Left lung (tissue), 4 donors: ENCODE measurements at regions not wholly inside any gene's neighbourhood (a gene's known extent, or its start where the extent isn't known, plus 50 kb on each side); places are given as distances from the start of the nearest gene placed in this dataset.

Experiments used
- ATAC-seq: fragments of 200-7000 bp; cut with Tn5 transposase; one replicate; pipeline ENCODE4 v1.9.1; 2020; ENCODE audit warnings: moderate library complexity
- DNase-seq, 4 donors: peaks; one replicate each; pipeline ENCODE4 v3.0.0-alpha.2; 2013 to 2020
- H3K27ac ChIP-seq, 2 donors: fragments of 200-600 bp; sonication (generic) in 1 of 2; one replicate each; pipeline versions ENCODE4 v1.5.0 to v1.8.0; 2020 to 2021
- H3K27me3 ChIP-seq, 2 donors: fragments of 200-600 bp; sonication (generic) in 1 of 2; one replicate each; pipeline versions ENCODE4 v1.5.0 to v1.8.0; 2020 to 2021
- H3K36me3 ChIP-seq, 2 donors: fragments of 200-600 bp; sonication (generic) in 1 of 2; one replicate each; pipeline versions ENCODE4 v1.5.0 to v1.8.0; 2020 to 2021
- H3K4me1 ChIP-seq, 2 donors: fragments of 200-600 bp; one replicate each; pipeline ENCODE4 v1.8.0; 2021
- H3K4me3 ChIP-seq, 2 donors: fragments of 200-600 bp; sonication (generic) in 1 of 2; one replicate each; pipeline versions ENCODE4 v1.5.0 to v1.8.0; 2020 to 2021; ENCODE audit warnings: mild to moderate bottlenecking in 1 of 2
- H3K9me3 ChIP-seq, 2 donors: fragments of 200-600 bp; sonication (generic) in 1 of 2; one replicate each; pipeline versions ENCODE4 v1.5.0 to v1.8.0; 2020 to 2021
- intact Hi-C, 2 donors: fragments of 100-400 bp; cut with DNase I; formaldehyde crosslinking; loops; one replicate each; pipeline versions ENCODE4 v1.11.2 to v1.14.2; 2022
- TF ChIP-seq, protein P1 (sequence below), 2 donors: fragments of 200-600 bp; sonication (generic) in 1 of 2; IDR thresholded peaks; one replicate each; pipeline versions ENCODE4 v1.5.0 to v1.8.0; 2021; ENCODE audit warnings: antibody characterized with exemption in 2 of 2
- donor health status: DM: no; HTN: yes; CAD: no.
- donor health status: DM: no; HTN: no; CAD: no.

DNA sequence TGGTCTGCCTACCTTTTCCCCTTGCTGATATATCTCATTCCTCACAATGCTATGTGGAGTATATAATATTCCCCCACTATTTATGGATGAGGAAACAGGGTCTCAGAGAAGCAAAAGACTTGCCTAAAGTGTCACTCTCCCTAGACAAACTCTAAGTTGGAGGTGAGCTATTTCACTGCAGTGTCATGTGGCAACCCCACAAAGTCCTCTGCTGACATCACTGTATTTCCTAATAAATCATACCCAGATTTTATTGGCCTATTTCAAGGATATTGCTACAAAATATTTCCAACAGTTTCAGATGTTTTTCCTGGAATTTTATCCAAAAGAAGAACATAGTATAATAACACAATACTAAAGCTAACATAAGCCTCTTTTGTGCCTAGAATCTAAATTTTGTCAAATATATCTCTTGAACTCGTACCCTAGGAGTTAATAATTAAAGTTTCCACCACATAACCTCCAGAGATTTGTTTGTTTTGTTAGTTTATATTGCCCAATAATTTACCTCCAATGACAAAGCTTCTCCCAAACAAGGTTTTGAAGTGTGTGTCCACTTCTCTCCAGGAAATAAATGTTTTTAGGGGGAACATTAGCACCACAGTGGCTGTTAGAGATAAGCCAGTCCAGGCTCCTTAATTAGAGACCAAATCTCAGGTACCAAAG is 215.1 kb downstream of the ASCL1 start:
- H3K27me3 ChIP-seq = no peaks in the 10 kb centered on the region
- H3K4me3 ChIP-seq = no peak overlapping the region
- no peaks in the 10 kb centered on the region for H3K36me3 ChIP-seq
- intact Hi-C loops = no loop called here
- no peak for ATAC-seq
- no peak for DNase-seq
- no peak overlapping the region for H3K27ac ChIP-seq
- TF ChIP-seq, protein P1, sequence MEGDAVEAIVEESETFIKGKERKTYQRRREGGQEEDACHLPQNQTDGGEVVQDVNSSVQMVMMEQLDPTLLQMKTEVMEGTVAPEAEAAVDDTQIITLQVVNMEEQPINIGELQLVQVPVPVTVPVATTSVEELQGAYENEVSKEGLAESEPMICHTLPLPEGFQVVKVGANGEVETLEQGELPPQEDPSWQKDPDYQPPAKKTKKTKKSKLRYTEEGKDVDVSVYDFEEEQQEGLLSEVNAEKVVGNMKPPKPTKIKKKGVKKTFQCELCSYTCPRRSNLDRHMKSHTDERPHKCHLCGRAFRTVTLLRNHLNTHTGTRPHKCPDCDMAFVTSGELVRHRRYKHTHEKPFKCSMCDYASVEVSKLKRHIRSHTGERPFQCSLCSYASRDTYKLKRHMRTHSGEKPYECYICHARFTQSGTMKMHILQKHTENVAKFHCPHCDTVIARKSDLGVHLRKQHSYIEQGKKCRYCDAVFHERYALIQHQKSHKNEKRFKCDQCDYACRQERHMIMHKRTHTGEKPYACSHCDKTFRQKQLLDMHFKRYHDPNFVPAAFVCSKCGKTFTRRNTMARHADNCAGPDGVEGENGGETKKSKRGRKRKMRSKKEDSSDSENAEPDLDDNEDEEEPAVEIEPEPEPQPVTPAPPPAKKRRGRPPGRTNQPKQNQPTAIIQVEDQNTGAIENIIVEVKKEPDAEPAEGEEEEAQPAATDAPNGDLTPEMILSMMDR (IDR thresholded peaks at IDR 0.05) = no peak
- H3K9me3 ChIP-seq = no peaks in the 10 kb centered on the region
- no peaks in the 10 kb centered on the region for H3K4me1 ChIP-seq

DNA sequence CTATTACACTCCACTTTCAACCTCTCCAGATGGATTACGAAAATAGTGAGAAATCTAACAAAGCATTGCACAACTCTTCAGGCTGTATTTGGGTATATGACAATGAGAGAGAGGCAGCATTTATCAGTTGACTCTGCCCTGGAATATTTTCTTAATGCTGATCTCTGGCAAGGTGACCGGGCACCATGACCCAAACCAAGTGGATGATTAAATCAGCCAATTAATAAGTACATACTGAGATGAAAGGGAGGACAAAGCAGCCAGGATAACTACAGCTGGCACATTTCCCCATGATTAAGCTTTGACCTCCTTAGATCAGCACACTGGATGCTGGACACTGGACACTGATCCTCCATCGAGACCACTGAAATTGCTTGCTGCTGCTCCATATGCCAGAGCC is 218.2 kb downstream of the ASCL1 start:
- no peaks in the 10 kb centered on the region for H3K4me1 ChIP-seq
- no peaks in the 10 kb centered on the region for H3K36me3 ChIP-seq
- ATAC-seq (no peak), DNase-seq (no peak)
- no peaks in the 10 kb centered on the region for H3K9me3 ChIP-seq
- H3K27me3 ChIP-seq = no peaks in the 10 kb centered on the region
- intact Hi-C loops = no loop called here
- H3K27ac ChIP-seq = no peak overlapping the region
- TF ChIP-seq, protein P1 (IDR thresholded peaks at IDR 0.05) = no peak
- no peak overlapping the region for H3K4me3 ChIP-seq

DNA sequence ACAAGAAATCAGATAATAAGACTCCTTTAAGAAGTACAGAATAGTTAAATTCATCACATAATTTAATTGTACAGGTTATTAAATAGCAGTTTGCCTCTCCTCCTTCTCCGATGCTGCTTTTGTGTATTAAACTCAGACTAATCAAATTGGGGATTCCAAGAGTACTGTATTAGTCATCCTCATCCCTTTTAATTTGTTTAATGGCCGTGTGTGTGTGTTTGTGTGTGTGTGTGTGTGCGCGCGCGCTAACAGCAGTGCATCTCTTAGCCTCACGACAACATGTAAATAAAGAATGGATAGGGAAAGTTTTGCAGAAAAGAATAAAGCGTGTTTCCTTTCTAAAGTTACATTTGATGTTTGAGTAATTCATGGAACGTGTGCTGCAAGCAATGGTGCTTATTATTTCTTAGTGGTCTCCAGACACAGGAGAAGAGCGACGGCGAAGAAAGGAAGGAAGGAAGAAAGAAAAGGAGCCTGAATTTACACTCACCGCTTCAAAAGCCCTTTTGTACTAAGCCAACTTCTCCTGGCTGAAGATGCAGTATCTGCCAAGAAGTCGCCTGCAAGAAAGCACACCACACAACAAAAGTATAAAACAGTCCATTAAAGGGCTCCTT is 220.3 kb downstream of the ASCL1 start:
- H3K9me3 ChIP-seq = no peaks in the 10 kb centered on the region
- no peaks in the 10 kb centered on the region for H3K36me3 ChIP-seq
- H3K4me3 ChIP-seq = no peak overlapping the region
- TF ChIP-seq, protein P1 (IDR thresholded peaks at IDR 0.05) = no peak
- ATAC-seq = no peak
- no peak for DNase-seq
- no peaks in the 10 kb centered on the region for H3K4me1 ChIP-seq
- intact Hi-C loops = no loop called here
- H3K27ac ChIP-seq = no peak overlapping the region
- H3K27me3 ChIP-seq = no peaks in the 10 kb centered on the region

DNA sequence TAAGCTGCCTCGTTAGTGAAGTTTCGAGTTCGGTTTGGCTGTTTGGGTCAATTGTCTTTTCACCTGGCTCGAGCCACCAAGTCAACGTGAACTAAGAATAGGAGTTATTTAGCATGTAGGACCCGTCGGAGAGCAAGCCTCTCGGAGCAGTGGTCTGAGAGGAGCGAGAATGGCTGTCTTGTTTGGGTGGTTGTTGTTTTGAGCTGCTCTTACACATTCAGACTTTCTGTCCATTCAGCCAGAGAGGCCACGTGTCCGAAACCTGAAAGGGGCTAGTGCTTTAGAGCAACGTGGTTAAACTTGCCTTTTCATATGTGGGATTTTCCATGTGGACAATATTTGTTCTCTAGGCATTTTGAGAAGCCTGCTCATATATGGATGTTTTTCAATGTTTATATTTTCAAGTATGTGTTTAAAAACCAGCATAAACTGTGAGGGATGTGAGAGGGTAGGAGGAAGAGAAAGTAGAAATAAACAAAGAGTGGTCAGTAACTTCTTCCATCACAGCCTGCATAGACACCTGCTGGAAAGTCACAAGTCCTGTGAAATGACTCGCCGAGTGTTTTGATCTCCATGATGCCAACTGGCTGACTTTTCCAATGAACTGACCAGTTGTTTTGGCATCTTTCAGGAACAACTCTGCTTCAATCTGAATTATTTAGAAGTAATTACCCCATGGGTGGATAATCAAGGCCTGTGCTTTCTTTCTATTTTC is 221.0 kb downstream of the ASCL1 start:
- TF ChIP-seq, protein P1 (IDR thresholded peaks at IDR 0.05) = no peak
- H3K4me3 ChIP-seq = no peak overlapping the region
- H3K9me3 ChIP-seq = no peaks in the 10 kb centered on the region
- intact Hi-C loops = no loop called here
- DNase-seq (no peak), ATAC-seq (no peak)
- no peaks in the 10 kb centered on the region for H3K36me3 ChIP-seq
- no peaks in the 10 kb centered on the region for H3K4me1 ChIP-seq
- H3K27me3 ChIP-seq = no peaks in the 10 kb centered on the region
- no peak overlapping the region for H3K27ac ChIP-seq

DNA sequence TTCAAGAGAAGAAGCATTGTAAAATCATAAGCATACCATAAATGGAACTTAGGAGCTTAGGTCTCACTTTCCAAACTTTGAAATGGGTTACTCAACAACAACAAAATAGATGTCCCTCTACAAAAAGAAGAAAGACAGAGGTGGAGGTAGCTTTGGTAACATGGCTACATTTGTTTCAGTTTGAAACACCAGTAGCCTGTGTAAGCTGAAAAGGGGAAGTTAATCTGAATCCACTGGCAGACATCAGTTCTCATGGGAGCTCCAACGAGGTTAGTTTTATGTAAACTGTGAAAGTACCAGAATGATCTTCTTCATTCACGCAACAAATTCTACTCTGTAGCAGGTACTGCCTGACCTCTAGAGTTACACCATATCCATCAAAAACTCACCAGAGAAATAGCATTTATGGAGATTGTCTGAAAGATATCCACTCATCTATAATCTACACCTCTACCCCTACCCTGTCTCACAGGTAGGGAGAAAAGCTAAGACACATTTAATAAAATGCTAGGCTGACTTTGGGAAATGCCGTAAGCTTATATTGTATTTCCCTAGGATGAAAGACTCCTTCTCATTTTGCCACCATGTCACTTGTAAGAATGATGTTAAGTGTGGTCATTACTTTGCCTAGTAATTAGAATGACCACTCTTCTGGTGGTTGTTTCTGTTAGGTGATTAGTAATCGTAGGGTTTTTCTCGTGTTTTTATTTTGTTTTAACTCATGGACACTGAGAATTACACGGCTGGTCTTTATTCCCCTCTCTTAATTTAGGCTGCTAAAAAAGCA is 224.1 kb downstream of the ASCL1 start:
- Histone ChIP-seq H3K27me3 (no peaks in the 10 kb centered on the region), H3K9me3 (no peaks in the 10 kb centered on the region), H3K4me3 (no peak overlapping the region), H3K4me1 (no peaks in the 10 kb centered on the region), H3K36me3 (no peaks in the 10 kb centered on the region), H3K27ac (no peak overlapping the region)
- DNase-seq = no peak
- intact Hi-C loops = no loop called here
- TF ChIP-seq, protein P1 (IDR thresholded peaks at IDR 0.05) = no peak
- ATAC-seq = no peak
